Body of pancreas (tissue), 4 donors: ENCODE measurements at regions not wholly inside any gene's neighbourhood (a gene's known extent, or its start where the extent isn't known, plus 50 kb on each side); places are given as distances from the start of the nearest gene placed in this dataset.

Experiments used
- ATAC-seq: fragments of 150-250 bp; one replicate; pipeline ENCODE4 v1.9.1; 2016
- DNase-seq, 4 donors: peaks; one replicate each; pipeline ENCODE4 v3.0.0-alpha.2; 2019
- H3K27ac ChIP-seq, 4 donors: fragments of 200-600 bp; sonication (generic); 1 replicate in 3 of 4; 2 replicates in 1 of 4; pipeline versions ENCODE4 v1.5.1 to v1.6.1; 2016 to 2019; ENCODE audit warnings: mild to moderate bottlenecking in 1 of 4, mixed read lengths in 1 of 4, moderate library complexity in 1 of 4
- H3K27me3 ChIP-seq, 2 donors: fragments of 200-600 bp; sonication (generic); one replicate each; pipeline ENCODE4 v1.6.0; 2016; ENCODE audit warnings: mild to moderate bottlenecking in 1 of 2
- H3K36me3 ChIP-seq, 2 donors: fragments of 200-600 bp; sonication (generic); replicated peaks in 1 of 2; 2 replicates each; pipeline ENCODE4 v1.5.1; 2016; ENCODE audit warnings: low read depth in 2 of 2; ENCODE audit not compliant: insufficient read depth in 1 of 2
- H3K4me1 ChIP-seq: fragments of 200-600 bp; sonication (generic); one replicate; pipeline ENCODE4 v1.6.0; 2016
- H3K4me3 ChIP-seq, 2 donors: fragments of 200-600 bp; sonication (generic); 1 replicate in 1 of 2; 2 replicates in 1 of 2; pipeline ENCODE4 v1.5.1; 2016 to 2019
- H3K9me3 ChIP-seq, 3 donors: fragments of 200-600 bp; sonication (generic); 1 replicate in 2 of 3; 2 replicates in 1 of 3; pipeline ENCODE4 v1.5.1; 2016
- CTCF ChIP-seq, 7 experiments: fragments of 450-650 bp in 4 of 7; fragments of 200-600 bp in 3 of 7; sonication (generic) in 3 of 7; IDR thresholded peaks; one replicate each; pipeline ENCODE4 v1.5.1; 2016 to 2019; ENCODE audit warnings: antibody characterized with exemption in 7 of 7
- POLR2A ChIP-seq, 3 donors: fragments of 450-650 bp; IDR thresholded peaks; one replicate each; pipeline ENCODE4 v1.6.1; 2016; ENCODE audit warnings: antibody characterized with exemption in 3 of 3, mild to moderate bottlenecking in 2 of 3
- WGBS, 2 donors: methylation state at CpG; one replicate each; pipeline ENCODE4 v1.1.5; 2017; 5-methylcytosine and 5-hydroxymethylcytosine counted together
- intact Hi-C: fragments of 100-400 bp; cut with DNase I; formaldehyde crosslinking; loops from one replicate; pipeline ENCODE4 v1.15.1; 2023

- intact Hi-C loops, result no loop called here
Observed at GRCh38 chr7:41608447-41608846, 94.4 kb downstream of the INHBA start.

GRCh38 chr7:41603985-41604384 lies 98.9 kb downstream of the INHBA start:
- H3K9me3 ChIP-seq, result no peaks in the 10 kb centered on the region
- H3K27me3 ChIP-seq, result no peaks in the 10 kb centered on the region
- H3K36me3 ChIP-seq, result no peaks in the 10 kb centered on the region
- no peak overlapping the region for H3K4me3 ChIP-seq
- ATAC-seq (no peak), DNase-seq (no peak)
- intact Hi-C loops, result no loop called here
- TF ChIP-seq POLR2A (IDR thresholded peaks at IDR 0.05) (no peak), CTCF (IDR thresholded peaks at IDR 0.05) (no peak)
- 68 to 72% methylated on average over 1 of the region's 1 CpG for WGBS, 2 donors
- no peak overlapping the region for H3K27ac ChIP-seq
- H3K4me1 ChIP-seq, result no peaks in the 10 kb centered on the region

More at GRCh38 chr7:41608447-41608846, 94.4 kb downstream of the INHBA start:
- H3K4me3 ChIP-seq, result no peak overlapping the region
- 34 to 50% methylated on average over 2 of the region's 2 CpGs for WGBS, 2 donors
- DNase-seq (no peak), ATAC-seq (no peak)
- H3K9me3 ChIP-seq, result no peaks in the 10 kb centered on the region
- no peaks in the 10 kb centered on the region for H3K27me3 ChIP-seq
- H3K36me3 ChIP-seq, result no peaks in the 10 kb centered on the region
- H3K27ac ChIP-seq, result no peak overlapping the region
- no peak for TF ChIP-seq POLR2A (IDR thresholded peaks at IDR 0.05)
- no peak for TF ChIP-seq CTCF (IDR thresholded peaks at IDR 0.05)
- H3K4me1 ChIP-seq, result no peaks in the 10 kb centered on the region

- ATAC-seq, result no peak
- H3K4me3 ChIP-seq, result no peak overlapping the region
- no peaks in the 10 kb centered on the region for H3K4me1 ChIP-seq
- TF ChIP-seq POLR2A (IDR thresholded peaks at IDR 0.05) (no peak), CTCF (IDR thresholded peaks at IDR 0.05) (no peak)
- H3K27me3 ChIP-seq, result no peaks in the 10 kb centered on the region
- 26 to 37% methylated on average over 4 of the region's 4 CpGs for WGBS, 2 donors
- no peak overlapping the region for H3K27ac ChIP-seq
- DNase-seq, result no peak
- no peaks in the 10 kb centered on the region for H3K36me3 ChIP-seq
- intact Hi-C loops, result no loop called here
- H3K9me3 ChIP-seq, result no peaks in the 10 kb centered on the region
Observed at GRCh38 chr7:41599760-41600159, 103.1 kb downstream of the INHBA start.

GRCh38 chr7:41592794-41593193 lies 110.1 kb downstream of the INHBA start:
- TF ChIP-seq POLR2A (IDR thresholded peaks at IDR 0.05) (no peak), CTCF (IDR thresholded peaks at IDR 0.05) (no peak)
- Histone ChIP-seq H3K9me3 (no peaks in the 10 kb centered on the region), H3K27me3 (no peaks in the 10 kb centered on the region), H3K4me1 (no peaks in the 10 kb centered on the region), H3K27ac (no peak overlapping the region), H3K36me3 (no peaks in the 10 kb centered on the region), H3K4me3 (no peak overlapping the region)
- ATAC-seq (no peak), DNase-seq (no peak)
- intact Hi-C loops, result no loop called here

GRCh38 chr7:41592236-41592635 lies 110.7 kb downstream of the INHBA start:
- 65 to 83% methylated on average over 1 of the region's 1 CpG for WGBS, 2 donors
- ATAC-seq, result no peak
- Histone ChIP-seq H3K36me3 (no peaks in the 10 kb centered on the region), H3K4me1 (no peaks in the 10 kb centered on the region), H3K27ac (no peak overlapping the region), H3K27me3 (no peaks in the 10 kb centered on the region), H3K9me3 (no peaks in the 10 kb centered on the region), H3K4me3 (no peak overlapping the region)
- intact Hi-C loops, result no loop called here
- TF ChIP-seq POLR2A (IDR thresholded peaks at IDR 0.05) (no peak), CTCF (IDR thresholded peaks at IDR 0.05) (no peak)
- no peak for DNase-seq
